Right atrium auricular region (tissue), 2 donors: ENCODE measurements at regions not wholly inside any gene's neighbourhood (a gene's known extent, or its start where the extent isn't known, plus 50 kb on each side); places are given as distances from the start of the nearest gene placed in this dataset.

Experiments used
- DNase-seq: peaks from one replicate; pipeline ENCODE4 v3.0.0-alpha.2; 2019; ENCODE audit warnings: low spot score
- H3K27ac ChIP-seq, 2 donors: fragments of 200-600 bp; sonication (generic); 1 replicate in 1 of 2; 2 replicates in 1 of 2; pipeline ENCODE4 v1.5.1; 2016 to 2019
- H3K27me3 ChIP-seq, 2 donors: fragments of 200-600 bp; sonication (generic); one replicate each; pipeline versions ENCODE4 v1.5.1 to v1.6.0; 2017 to 2019
- H3K36me3 ChIP-seq: fragments of 200-600 bp; sonication (generic); one replicate; pipeline ENCODE4 v1.5.1; 2016
- H3K4me1 ChIP-seq, 2 donors: fragments of 200-600 bp; sonication (generic); one replicate each; pipeline versions ENCODE4 v1.5.1 to v1.6.0; 2017 to 2019
- H3K4me3 ChIP-seq, 2 donors: fragments of 200-600 bp; sonication (generic); 1 replicate in 1 of 2; 2 replicates in 1 of 2; pipeline ENCODE4 v1.5.1; 2017 to 2019; ENCODE audit warnings: mild to moderate bottlenecking in 1 of 2, moderate library complexity in 1 of 2
- H3K9me3 ChIP-seq, 2 donors: fragments of 200-600 bp; sonication (generic); one replicate each; pipeline ENCODE4 v1.5.1; 2019
- CTCF ChIP-seq, 2 donors: fragments of 200-600 bp; sonication (generic); IDR thresholded peaks; one replicate each; pipeline ENCODE4 v1.5.1; 2019; ENCODE audit warnings: antibody characterized with exemption in 2 of 2

- no peak for DNase-seq
- Histone ChIP-seq H3K27me3 (no peaks in the 10 kb centered on the region), H3K4me1 (peaks cover 0 to 33% of the 10 kb centered on the region in 2 donors), H3K27ac (peak overlapping the region; percentile 63 to 74), H3K36me3 (no peaks in the 10 kb centered on the region), H3K4me3 (no peak overlapping the region), H3K9me3 (no peaks in the 10 kb centered on the region)
- TF ChIP-seq CTCF (IDR thresholded peaks at IDR 0.05) = no peak
Measured at GRCh38 chr4:147361726-147362125, 119.2 kb upstream of the EDNRA start.

- H3K27ac ChIP-seq = peak overlapping the region; percentile 63 to 74
- peak; percentile 62 for DNase-seq
- TF ChIP-seq CTCF (IDR thresholded peaks at IDR 0.05) = no peak
Measured at GRCh38 chr4:147362938-147363337, 118.0 kb upstream of the EDNRA start.

GRCh38 chr4:147363514-147363913 lies 117.4 kb upstream of the EDNRA start:
- TF ChIP-seq CTCF (IDR thresholded peaks at IDR 0.05) = no peak

More at GRCh38 chr4:147362938-147363337, 118.0 kb upstream of the EDNRA start:
- Histone ChIP-seq H3K4me3 (no peak overlapping the region), H3K4me1 (peaks cover 0 to 33% of the 10 kb centered on the region in 2 donors), H3K27me3 (no peaks in the 10 kb centered on the region), H3K9me3 (no peaks in the 10 kb centered on the region), H3K36me3 (no peaks in the 10 kb centered on the region)

GRCh38 chr4:147365396-147365795 lies 115.5 kb upstream of the EDNRA start:
- H3K27me3 ChIP-seq = no peaks in the 10 kb centered on the region
- TF ChIP-seq CTCF (IDR thresholded peaks at IDR 0.05) = no peak
- peaks cover 0 to 27% of the 10 kb centered on the region in 2 donors for H3K4me1 ChIP-seq
- H3K9me3 ChIP-seq = no peaks in the 10 kb centered on the region
- H3K36me3 ChIP-seq = no peaks in the 10 kb centered on the region
- DNase-seq = no peak
- no peak overlapping the region for H3K4me3 ChIP-seq
- no peak overlapping the region for H3K27ac ChIP-seq

More at GRCh38 chr4:147363514-147363913, 117.4 kb upstream of the EDNRA start:
- DNase-seq = no peak
- H3K36me3 ChIP-seq = no peaks in the 10 kb centered on the region
- H3K27me3 ChIP-seq = no peaks in the 10 kb centered on the region
- peaks cover 0 to 33% of the 10 kb centered on the region in 2 donors for H3K4me1 ChIP-seq
- no peaks in the 10 kb centered on the region for H3K9me3 ChIP-seq
- H3K4me3 ChIP-seq = no peak overlapping the region
- H3K27ac ChIP-seq = no peak overlapping the region

GRCh38 chr4:147366164-147366563 lies 114.7 kb upstream of the EDNRA start:
- no peak for TF ChIP-seq CTCF (IDR thresholded peaks at IDR 0.05)
- H3K27me3 ChIP-seq = no peaks in the 10 kb centered on the region
- no peak for DNase-seq
- no peaks in the 10 kb centered on the region for H3K9me3 ChIP-seq
- no peak overlapping the region for H3K4me3 ChIP-seq
- no peak overlapping the region for H3K27ac ChIP-seq
- peaks cover 0 to 25% of the 10 kb centered on the region in 2 donors for H3K4me1 ChIP-seq
- H3K36me3 ChIP-seq = no peaks in the 10 kb centered on the region

GRCh38 chr4:147367891-147368290 lies 113.0 kb upstream of the EDNRA start:
- H3K4me3 ChIP-seq = no peak overlapping the region
- no peak for TF ChIP-seq CTCF (IDR thresholded peaks at IDR 0.05)
- H3K4me1 ChIP-seq = peaks cover 0 to 8% of the 10 kb centered on the region in 2 donors
- H3K9me3 ChIP-seq = no peaks in the 10 kb centered on the region
- H3K27me3 ChIP-seq = no peaks in the 10 kb centered on the region
- no peaks in the 10 kb centered on the region for H3K36me3 ChIP-seq
- no peak overlapping the region for H3K27ac ChIP-seq
- DNase-seq = no peak
